GM13976 (cell line): ENCODE measurements at regions not wholly inside any gene's neighbourhood (a gene's known extent, or its start where the extent isn't known, plus 50 kb on each side); places are given as distances from the start of the nearest gene placed in this dataset.

Source experiments
- DNase-seq: peaks from one replicate; pipeline ENCODE4 v3.0.0; 2012; ENCODE audit warnings: low spot score
- CTCF ChIP-seq: IDR thresholded peaks from 2 replicates; pipeline ENCODE4 v1.5.1; 2012; ENCODE audit warnings: borderline replicate concordance, mild to moderate bottlenecking; ENCODE audit not compliant: insufficient read depth; ENCODE audit errors: extremely low read depth, missing control alignments, control extremely low read depth
- in situ Hi-C: fragments of 300-500 bp; cut with MboI; formaldehyde crosslinking; loops from one replicate; pipeline ENCODE4 v1.12.0; 2022; ENCODE audit warnings: low sequenced_read_pairs, mixed read lengths, inconsistent platforms; ENCODE audit not compliant: unreplicated experiment

- in situ Hi-C loops: no loop called here
- DNase-seq: no peak
- TF ChIP-seq CTCF: no peak
Observed at GRCh38 chr12:70068743-70069142, 174.5 kb upstream of the CNOT2 start.

GRCh38 chr12:70069221-70070105 is 173.8 kb upstream of the CNOT2 start:
- TF ChIP-seq CTCF: no peak
- in situ Hi-C loops: no loop called here
- DNase-seq: no peak

- in situ Hi-C loops: no loop called here
- DNase-seq: no peak
- no peak for TF ChIP-seq CTCF
Observed at GRCh38 chr12:70070494-70071007, 172.7 kb upstream of the CNOT2 start.

- in situ Hi-C loops: no loop called here
- TF ChIP-seq CTCF: no peak
- no peak for DNase-seq
Observed at GRCh38 chr12:70074510-70074909, 168.7 kb upstream of the CNOT2 start.

GRCh38 chr12:70077441-70077840 is 165.8 kb upstream of the CNOT2 start:
- no peak for TF ChIP-seq CTCF
- in situ Hi-C loops: no loop called here
- DNase-seq: no peak

GRCh38 chr12:70078161-70078560 is 165.1 kb upstream of the CNOT2 start:
- no peak for DNase-seq
- in situ Hi-C loops: no loop called here
- TF ChIP-seq CTCF: no peak

- no peak for DNase-seq
- TF ChIP-seq CTCF: no peak
- in situ Hi-C loops: no loop called here
Observed at GRCh38 chr12:70080566-70080965, 162.7 kb upstream of the CNOT2 start.
